Esophagus muscularis mucosa (tissue), 4 donors: ENCODE measurements at regions not wholly inside any gene's neighbourhood (a gene's known extent, or its start where the extent isn't known, plus 50 kb on each side); places are given as distances from the start of the nearest gene placed in this dataset.
A peak's percentile ranks its signal among the peaks of the same experiment; 100 is the strongest.

ENCODE experiments used
- DNase-seq: peaks from one replicate; pipeline ENCODE4 v3.0.0-alpha.2; 2017; ENCODE audit errors: extremely low spot score
- H3K27ac ChIP-seq, 4 donors: fragments of 200-600 bp; sonication (generic); replicated peaks in 1 of 4; 1 replicate in 3 of 4; 2 replicates in 1 of 4; pipeline ENCODE4 v1.5.1; 2016 to 2019; ENCODE audit warnings: mild to moderate bottlenecking in 1 of 4
- H3K27me3 ChIP-seq, 4 donors: fragments of 200-600 bp; sonication (generic); one replicate each; pipeline versions ENCODE4 v1.5.1 to v1.6.0; 2016 to 2019
- H3K36me3 ChIP-seq, 4 donors: fragments of 200-600 bp; sonication (generic); one replicate each; pipeline ENCODE4 v1.5.1; 2016 to 2019
- H3K4me1 ChIP-seq, 4 donors: fragments of 200-600 bp; sonication (generic); one replicate each; pipeline ENCODE4 v1.5.1; 2016 to 2019
- H3K4me3 ChIP-seq, 4 donors: fragments of 200-600 bp; sonication (generic); 1 replicate in 2 of 4; 2 replicates in 2 of 4; pipeline ENCODE4 v1.5.1; 2016 to 2019; ENCODE audit warnings: mild to moderate bottlenecking in 4 of 4, moderate library complexity in 1 of 4
- H3K9me3 ChIP-seq, 4 donors: fragments of 200-600 bp; sonication (generic); 1 replicate in 3 of 4; 2 replicates in 1 of 4; pipeline ENCODE4 v1.5.1; 2016 to 2019
- CTCF ChIP-seq, 3 experiments: fragments of 200-600 bp in 2 of 3; fragments of 450-650 bp in 1 of 3; sonication (generic) in 2 of 3; IDR thresholded peaks; one replicate each; pipeline ENCODE4 v1.5.1; 2017 to 2019; ENCODE audit warnings: antibody characterized with exemption in 3 of 3, mild to moderate bottlenecking in 2 of 3, moderate library complexity in 1 of 3
- EP300 ChIP-seq: sonication (generic); formaldehyde crosslinking; IDR thresholded peaks from one replicate; pipeline ENCODE4 v1.6.1; 2017; ENCODE audit warnings: antibody characterized with exemption
- POLR2A ChIP-seq: fragments of 450-650 bp; IDR thresholded peaks from one replicate; pipeline ENCODE4 v1.6.1; 2017; ENCODE audit warnings: antibody characterized with exemption, moderate library complexity, mild to moderate bottlenecking, low read depth
- POLR2AphosphoS5 ChIP-seq, 2 donors: sonication (generic); formaldehyde crosslinking; IDR thresholded peaks; one replicate each; pipeline ENCODE4 v1.6.1; 2017; ENCODE audit warnings: antibody characterized with exemption in 2 of 2
- WGBS: methylation state at CpG from one replicate; pipeline ENCODE4 v1.1.5; 2018; 5-methylcytosine and 5-hydroxymethylcytosine counted together
- intact Hi-C: fragments of 100-400 bp; cut with DNase I; formaldehyde crosslinking; loops from one replicate; pipeline ENCODE4 v1.15.1; 2023

GRCh38 chr5:3526551-3527185, 69.0 kb upstream of the IRX1 start:
- Histone ChIP-seq H3K4me3 (no peak overlapping the region), H3K9me3 (no peaks in the 10 kb centered on the region), H3K36me3 (no peaks in the 10 kb centered on the region), H3K27me3 (no peaks in the 10 kb centered on the region), H3K4me1 (no peaks in the 10 kb centered on the region), H3K27ac (no peak overlapping the region)
- WGBS, result 36% methylated on average over 4 of the region's 4 CpGs
- intact Hi-C loops, result no loop called here
- TF ChIP-seq EP300, result no peak
- TF ChIP-seq CTCF (IDR thresholded peaks at IDR 0.05), result no peak
- no peak for TF ChIP-seq POLR2A
- no peak for TF ChIP-seq POLR2AphosphoS5 (IDR thresholded peaks at IDR 0.05)
- no peak for DNase-seq

- intact Hi-C loops, result no loop called here
- H3K36me3 ChIP-seq, result no peaks in the 10 kb centered on the region
- H3K9me3 ChIP-seq, result no peaks in the 10 kb centered on the region
- no peak for TF ChIP-seq EP300
- TF ChIP-seq POLR2AphosphoS5 (IDR thresholded peaks at IDR 0.05), result no peak
- TF ChIP-seq POLR2A, result no peak
- TF ChIP-seq CTCF (IDR thresholded peaks at IDR 0.05), result no peak
- 83% methylated on average over 3 of the region's 3 CpGs for WGBS
- no peaks in the 10 kb centered on the region for H3K4me1 ChIP-seq
- no peak overlapping the region for H3K4me3 ChIP-seq
- DNase-seq, result no peak
- H3K27me3 ChIP-seq, result no peaks in the 10 kb centered on the region
- no peak overlapping the region for H3K27ac ChIP-seq
Measured at GRCh38 chr5:3522491-3522890, 73.1 kb upstream of the IRX1 start.

DNA sequence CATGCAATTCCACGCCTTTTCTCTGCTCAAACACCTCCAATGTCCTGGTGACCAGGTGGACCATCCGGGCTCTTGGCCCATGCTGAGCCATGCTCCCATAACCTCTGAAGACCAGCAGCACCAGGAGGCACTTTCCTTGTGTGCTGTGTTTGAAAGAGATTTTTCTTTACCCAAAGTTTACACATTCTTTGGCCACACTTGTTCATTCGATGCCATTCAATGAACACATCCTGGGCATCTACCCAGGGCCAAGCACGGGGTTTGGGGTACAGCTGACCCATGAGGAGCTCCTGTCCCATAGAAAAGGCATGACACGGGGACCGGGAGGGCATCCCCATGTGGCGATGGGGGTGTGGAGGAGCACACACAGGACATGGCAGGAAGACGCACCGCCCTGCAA, 77.1 kb upstream of the IRX1 start:
- 93% methylated on average over 8 of the region's 9 CpGs for WGBS
- Histone ChIP-seq H3K36me3 (no peaks in the 10 kb centered on the region), H3K4me3 (no peak overlapping the region), H3K9me3 (no peaks in the 10 kb centered on the region), H3K27ac (no peak overlapping the region), H3K4me1 (no peaks in the 10 kb centered on the region), H3K27me3 (no peaks in the 10 kb centered on the region)
- intact Hi-C loops, result no loop called here
- no peak for TF ChIP-seq POLR2A
- TF ChIP-seq POLR2AphosphoS5 (IDR thresholded peaks at IDR 0.05), result no peak
- no peak for TF ChIP-seq EP300
- no peak for TF ChIP-seq CTCF (IDR thresholded peaks at IDR 0.05)
- peak; percentile 80 for DNase-seq

DNA sequence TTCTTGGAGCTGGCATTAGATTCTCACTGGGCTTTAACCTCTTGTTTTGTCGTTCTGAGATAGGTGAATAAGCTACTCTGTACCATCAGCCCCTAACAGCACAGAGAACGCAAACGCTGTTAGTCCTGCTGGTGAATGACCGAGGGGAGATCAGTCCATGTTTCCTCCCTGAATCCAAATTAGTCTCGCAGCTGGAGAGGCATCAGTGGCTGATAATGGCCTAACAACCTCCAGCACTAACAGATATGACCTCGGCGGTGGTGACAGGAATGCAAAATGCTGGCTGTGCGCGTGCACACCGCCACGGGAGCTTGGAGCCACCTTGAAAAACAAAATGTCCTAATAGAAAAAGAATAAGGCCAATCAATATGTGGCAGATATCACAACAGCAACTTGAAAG, 77.6 kb upstream of the IRX1 start:
- intact Hi-C loops, result no loop called here
- 76% methylated on average over 11 of the region's 11 CpGs for WGBS
- no peak overlapping the region for H3K27ac ChIP-seq
- H3K36me3 ChIP-seq, result no peaks in the 10 kb centered on the region
- TF ChIP-seq EP300 (no peak), POLR2AphosphoS5 (IDR thresholded peaks at IDR 0.05) (no peak), CTCF (IDR thresholded peaks at IDR 0.05) (no peak), POLR2A (no peak)
- H3K4me3 ChIP-seq, result no peak overlapping the region
- H3K27me3 ChIP-seq, result no peaks in the 10 kb centered on the region
- H3K4me1 ChIP-seq, result no peaks in the 10 kb centered on the region
- DNase-seq, result peak; percentile 90
- no peaks in the 10 kb centered on the region for H3K9me3 ChIP-seq

- Histone ChIP-seq H3K4me1 (no peaks in the 10 kb centered on the region), H3K36me3 (no peaks in the 10 kb centered on the region), H3K27me3 (no peaks in the 10 kb centered on the region), H3K27ac (no peak overlapping the region), H3K9me3 (no peaks in the 10 kb centered on the region), H3K4me3 (no peak overlapping the region)
- intact Hi-C loops, result no loop called here
- DNase-seq, result peak; percentile 39
- WGBS, result 35% methylated on average over 9 of the region's 9 CpGs
- TF ChIP-seq EP300 (no peak), CTCF (IDR thresholded peaks at IDR 0.05) (no peak), POLR2AphosphoS5 (IDR thresholded peaks at IDR 0.05) (no peak), POLR2A (no peak)
Measured at GRCh38 chr5:3517348-3517747, 78.3 kb upstream of the IRX1 start.
